Kidney epithelial cell (primary cell): ENCODE measurements at regions not wholly inside any gene's neighbourhood (a gene's known extent, or its start where the extent isn't known, plus 50 kb on each side); places are given as distances from the start of the nearest gene placed in this dataset.
A peak's percentile ranks its signal among the peaks of the same experiment; 100 is the strongest.

Source experiments
- DNase-seq: peaks from one replicate; pipeline ENCODE4 v3.0.0-alpha.2; 2010; ENCODE audit warnings: low read depth
- H3K27me3 ChIP-seq: 2 replicates; pipeline ENCODE4 v1.6.0; 2011; ENCODE audit warnings: low read length; ENCODE audit not compliant: control insufficient read depth, insufficient read depth
- H3K36me3 ChIP-seq: 2 replicates; pipeline ENCODE4 v1.5.1; 2011; ENCODE audit warnings: low read length; ENCODE audit not compliant: control insufficient read depth, insufficient read depth
- H3K4me3 ChIP-seq: 2 replicates; pipeline ENCODE4 v1.5.1; 2011; ENCODE audit warnings: low read depth, mild to moderate bottlenecking, control low read depth, low read length
- CTCF ChIP-seq: IDR thresholded peaks from 2 replicates; pipeline ENCODE4 v1.5.1; 2011; ENCODE audit warnings: mild to moderate bottlenecking, moderate library complexity, low read length, control low read depth, inconsistent platforms; ENCODE audit not compliant: insufficient read depth, poor library complexity, severe bottlenecking

- TF ChIP-seq CTCF, result no peak
- Histone ChIP-seq H3K4me3 (no peak overlapping the region), H3K36me3 (no peaks in the 10 kb centered on the region), H3K27me3 (no peaks in the 10 kb centered on the region)
- no peak for DNase-seq
These were observed 67.3 kb upstream of the PRPS1 start for GRCh38 chrX:107560980-107561379.

GRCh38 chrX:107561468-107562215 lies 66.7 kb upstream of the PRPS1 start:
- no peaks in the 10 kb centered on the region for H3K36me3 ChIP-seq
- TF ChIP-seq CTCF, result no peak
- H3K4me3 ChIP-seq, result no peak overlapping the region
- no peaks in the 10 kb centered on the region for H3K27me3 ChIP-seq
- DNase-seq, result no peak

GRCh38 chrX:107562482-107562881 lies 65.8 kb upstream of the PRPS1 start:
- DNase-seq, result peak; percentile 70
- Histone ChIP-seq H3K4me3 (no peak overlapping the region), H3K27me3 (no peaks in the 10 kb centered on the region), H3K36me3 (no peaks in the 10 kb centered on the region)
- TF ChIP-seq CTCF, result no peak

- Histone ChIP-seq H3K27me3 (no peaks in the 10 kb centered on the region), H3K36me3 (no peaks in the 10 kb centered on the region), H3K4me3 (no peak overlapping the region)
- no peak for DNase-seq
- no peak for TF ChIP-seq CTCF
These were observed 64.5 kb upstream of the PRPS1 start for GRCh38 chrX:107563824-107564223.

GRCh38 chrX:107565015-107565414 lies 63.3 kb upstream of the PRPS1 start:
- Histone ChIP-seq H3K4me3 (no peak overlapping the region), H3K36me3 (no peaks in the 10 kb centered on the region), H3K27me3 (no peaks in the 10 kb centered on the region)
- DNase-seq, result no peak
- no peak for TF ChIP-seq CTCF
